Retinal pigment epithelial cell (primary cell): ENCODE measurements at regions not wholly inside any gene's neighbourhood (a gene's known extent, or its start where the extent isn't known, plus 50 kb on each side); places are given as distances from the start of the nearest gene placed in this dataset.
"Not testable (repeated sequence)": the region's sequence is repeated elsewhere in the genome, so short reads cannot be mapped to it uniquely, and the experiment has no call there.

Experiments
- DNase-seq: peaks from one replicate; pipeline ENCODE4 v3.0.0-alpha.2; 2010; ENCODE audit warnings: low read depth
- H3K4me3 ChIP-seq: 2 replicates; pipeline ENCODE4 v1.5.1; 2011; ENCODE audit warnings: mild to moderate bottlenecking, low read length, control low read depth, moderate library complexity
- CTCF ChIP-seq: conservative IDR thresholded peaks from 2 replicates; pipeline ENCODE4 v1.5.1; 2011; ENCODE audit warnings: low read depth, low read length, control low read depth, inconsistent platforms

- H3K4me3 ChIP-seq, result no peak overlapping the region
- TF ChIP-seq CTCF, result no peak
- DNase-seq, result no peak
These were observed 129.1 kb upstream of the TBX3 start for GRCh38 chr12:114812858-114813761.

- TF ChIP-seq CTCF, result no peak
- H3K4me3 ChIP-seq, result no peak overlapping the region
- no peak for DNase-seq
These were observed 128.4 kb upstream of the TBX3 start for GRCh38 chr12:114812384-114812783.

- no peak for DNase-seq
- no peak overlapping the region for H3K4me3 ChIP-seq
- TF ChIP-seq CTCF, result no peak
These were observed 125.1 kb upstream of the TBX3 start for GRCh38 chr12:114809097-114809496.

GRCh38 chr12:114801381-114801780 is 117.4 kb upstream of the TBX3 start:
- H3K4me3 ChIP-seq, DNase-seq: not testable (repeated sequence)

- H3K4me3 ChIP-seq, DNase-seq: not testable (repeated sequence)
These were observed 116.6 kb upstream of the TBX3 start for GRCh38 chr12:114800566-114800965.

- no peak for TF ChIP-seq CTCF
- H3K4me3 ChIP-seq, result no peak overlapping the region
- no peak for DNase-seq
These were observed 115.9 kb upstream of the TBX3 start for GRCh38 chr12:114799574-114800487.

GRCh38 chr12:114794049-114794558 is 110.1 kb upstream of the TBX3 start:
- no peak for TF ChIP-seq CTCF

More at GRCh38 chr12:114794049-114794558, 110.1 kb upstream of the TBX3 start:
- no peak overlapping the region for H3K4me3 ChIP-seq
- DNase-seq, result no peak
